ENCODE measurements at regions not wholly inside any gene's neighbourhood (a gene's known extent, or its start where the extent isn't known, plus 50 kb on each side); places are given as distances from the start of the nearest gene placed in this dataset.

DNA sequence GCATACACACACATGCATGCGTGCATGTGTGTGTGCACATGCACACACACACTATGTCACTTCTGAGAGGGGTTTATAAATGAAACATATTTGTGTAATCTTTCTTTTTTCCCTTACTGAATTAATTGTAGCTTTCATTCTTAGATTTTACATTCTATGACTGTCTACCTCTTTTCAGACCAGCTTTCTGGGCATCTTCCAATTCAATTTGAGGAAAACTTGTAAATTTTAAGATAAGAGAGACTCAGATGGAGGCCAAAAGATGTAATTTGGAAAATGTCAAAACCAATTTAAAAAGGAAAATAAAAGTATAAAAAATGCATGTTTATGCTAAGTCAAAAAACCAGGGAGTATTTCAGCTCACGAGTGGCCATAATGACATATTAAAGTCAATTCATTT is 594.5 kb downstream of the OLFM4 start:
- no peak for FAIRE-seq
- no peak for DNase-seq (ENCODE audit: insufficient read length, low spot score)

- no peak for DNase-seq (ENCODE audit: insufficient read length, low spot score)
- FAIRE-seq = no peak
Measured at GRCh38 chr13:53631511-53631910, 602.9 kb downstream of the OLFM4 start.

DNA sequence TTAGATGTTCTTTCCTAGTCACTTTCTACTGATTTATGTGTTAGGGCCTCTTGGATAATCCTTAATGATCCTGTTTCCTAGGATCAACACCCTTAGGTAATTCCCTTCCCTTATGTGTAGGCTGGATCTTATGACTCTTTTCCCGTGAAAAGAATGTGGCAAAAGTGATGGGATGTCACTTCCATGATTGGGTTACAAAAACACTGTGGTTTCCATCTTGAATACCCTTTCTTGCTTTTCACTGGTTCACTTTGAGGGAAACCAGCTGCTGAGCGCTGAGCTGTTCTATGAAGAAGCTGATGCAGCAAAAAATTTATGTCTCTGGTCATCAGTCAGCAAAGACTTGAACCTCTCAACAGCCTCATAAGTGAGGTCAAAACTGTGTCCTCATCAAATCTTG is 609.4 kb downstream of the OLFM4 start:
- FAIRE-seq (no peak), DNase-seq (ENCODE audit: insufficient read length, low spot score) (no peak)

GRCh38 chr13:53642306-53642705 is 613.7 kb downstream of the OLFM4 start:
- no peak for FAIRE-seq
- no peak for DNase-seq (ENCODE audit: insufficient read length, low spot score)

DNA sequence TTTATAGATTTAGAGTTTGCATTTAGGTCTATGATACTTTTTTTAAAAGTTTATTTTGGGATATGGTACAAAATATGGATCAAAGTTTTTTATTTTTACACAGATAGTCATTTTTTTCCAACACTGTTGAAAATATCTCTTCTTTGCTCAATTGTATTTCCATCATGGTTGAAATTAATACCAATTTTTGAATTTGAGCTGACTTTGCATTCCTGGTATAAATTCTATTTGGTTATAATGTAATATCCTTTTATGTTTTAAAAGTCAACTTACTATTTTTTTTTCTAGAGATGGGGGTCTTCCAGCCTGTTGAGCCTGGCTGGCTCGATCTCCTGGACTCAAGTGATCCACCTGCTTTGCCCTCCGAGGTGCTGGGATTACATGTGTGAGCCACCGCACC is 620.1 kb downstream of the OLFM4 start:
- FAIRE-seq (no peak), DNase-seq (ENCODE audit: insufficient read length, low spot score) (no peak)

GRCh38 chr13:53672005-53672404 is 643.4 kb downstream of the OLFM4 start:
- DNase-seq (ENCODE audit: insufficient read length, low spot score) (no peak), FAIRE-seq (no peak)

GRCh38 chr13:53683146-53683545 is 654.5 kb downstream of the OLFM4 start:
- FAIRE-seq (no peak), DNase-seq (ENCODE audit: insufficient read length, low spot score) (no peak)

GRCh38 chr13:53683608-53684007 is 655.0 kb downstream of the OLFM4 start:
- FAIRE-seq (no peak), DNase-seq (ENCODE audit: insufficient read length, low spot score) (no peak)

- DNase-seq (ENCODE audit: insufficient read length, low spot score) = no peak
- no peak for FAIRE-seq
Measured at GRCh38 chr13:53691417-53691816, 662.8 kb downstream of the OLFM4 start.

- no peak for FAIRE-seq
Measured at GRCh38 chr13:53694814-53695532, 666.4 kb downstream of the OLFM4 start.

GRCh38 chr13:53703371-53704080 is 674.9 kb downstream of the OLFM4 start:
- DNase-seq (ENCODE audit: insufficient read length, low spot score) = no peak
- no peak for FAIRE-seq

More at GRCh38 chr13:53694814-53695532, 666.4 kb downstream of the OLFM4 start:
- DNase-seq (ENCODE audit: insufficient read length, low spot score) = no peak

DNA sequence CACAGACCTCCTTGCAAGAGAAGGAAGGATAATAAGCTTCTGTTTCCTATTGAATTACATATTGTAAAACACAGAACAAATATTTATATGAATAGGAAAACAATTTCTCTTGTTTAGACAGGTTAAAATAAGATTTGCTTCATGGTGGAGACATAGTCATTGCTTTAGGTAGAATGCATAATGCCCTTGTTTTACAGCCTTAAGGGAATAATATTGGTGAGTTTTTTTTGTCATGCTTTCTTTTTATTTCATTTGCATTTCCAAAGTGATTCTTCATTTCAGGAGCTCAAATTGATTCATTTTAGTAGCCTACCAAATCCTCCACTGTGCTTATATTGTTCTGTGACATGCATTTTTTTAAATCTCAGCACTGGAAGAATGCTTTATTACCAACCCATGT is 690.7 kb downstream of the OLFM4 start:
- DNase-seq (ENCODE audit: insufficient read length, low spot score) = no peak

GRCh38 chr13:53732664-53733063 is 704.1 kb downstream of the OLFM4 start:
- no peak for DNase-seq (ENCODE audit: insufficient read length, low spot score)
- FAIRE-seq = no peak

More for the DNA sequence above, 690.7 kb downstream of the OLFM4 start:
- FAIRE-seq = no peak

GRCh38 chr13:53743906-53744305 is 715.3 kb downstream of the OLFM4 start:
- no peak for FAIRE-seq
- no peak for DNase-seq (ENCODE audit: insufficient read length, low spot score)

DNA sequence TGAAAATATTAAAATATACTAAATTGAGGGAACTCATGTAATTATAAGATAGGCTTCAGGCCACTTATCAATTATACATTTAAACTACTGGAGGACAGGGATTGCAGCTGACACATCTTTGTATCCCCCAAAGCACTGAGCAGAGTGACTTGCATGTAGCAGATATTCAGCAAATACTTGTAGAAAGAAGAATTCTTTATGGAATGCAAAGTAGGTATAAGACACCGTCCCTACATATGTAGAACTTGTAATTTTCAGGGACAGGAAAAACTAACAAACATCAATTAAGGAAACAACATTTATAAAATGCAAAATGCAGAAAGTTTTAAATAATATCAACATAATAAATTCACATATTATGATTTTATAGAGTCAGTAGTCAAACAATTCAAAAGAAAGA is 719.2 kb downstream of the OLFM4 start:
- FAIRE-seq (no peak), DNase-seq (ENCODE audit: insufficient read length, low spot score) (no peak)

- FAIRE-seq = no peak
Measured at GRCh38 chr13:53749306-53749705, 720.7 kb downstream of the OLFM4 start.

DNA sequence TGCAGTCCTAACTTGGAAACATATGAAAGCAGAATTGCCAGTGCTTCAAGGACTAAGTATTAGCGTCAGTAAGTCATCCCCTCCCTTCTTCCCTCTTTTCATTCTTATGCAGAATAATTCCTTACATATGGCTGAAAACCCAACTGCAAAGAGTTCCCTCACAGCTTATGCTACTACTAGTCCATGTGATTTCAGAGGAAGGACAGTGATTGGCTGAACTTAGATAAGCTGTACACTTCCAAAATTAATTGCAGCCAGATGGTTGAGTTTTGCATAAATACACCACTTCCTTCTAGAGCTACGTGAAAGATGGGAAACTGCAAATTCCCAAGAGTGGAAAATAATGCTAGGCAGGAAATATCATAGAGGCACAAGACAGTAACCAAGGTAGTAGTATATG is 730.4 kb downstream of the OLFM4 start:
- no peak for DNase-seq (ENCODE audit: insufficient read length, low spot score)
- no peak for FAIRE-seq

More at GRCh38 chr13:53749306-53749705, 720.7 kb downstream of the OLFM4 start:
- DNase-seq (ENCODE audit: insufficient read length, low spot score) = no peak

GRCh38 chr13:53775807-53776206 is 747.2 kb downstream of the OLFM4 start:
- DNase-seq (ENCODE audit: insufficient read length, low spot score) (no peak), FAIRE-seq (no peak)

GRCh38 chr13:53778937-53779336 is 750.3 kb downstream of the OLFM4 start:
- DNase-seq (ENCODE audit: insufficient read length, low spot score) = no peak

DNA sequence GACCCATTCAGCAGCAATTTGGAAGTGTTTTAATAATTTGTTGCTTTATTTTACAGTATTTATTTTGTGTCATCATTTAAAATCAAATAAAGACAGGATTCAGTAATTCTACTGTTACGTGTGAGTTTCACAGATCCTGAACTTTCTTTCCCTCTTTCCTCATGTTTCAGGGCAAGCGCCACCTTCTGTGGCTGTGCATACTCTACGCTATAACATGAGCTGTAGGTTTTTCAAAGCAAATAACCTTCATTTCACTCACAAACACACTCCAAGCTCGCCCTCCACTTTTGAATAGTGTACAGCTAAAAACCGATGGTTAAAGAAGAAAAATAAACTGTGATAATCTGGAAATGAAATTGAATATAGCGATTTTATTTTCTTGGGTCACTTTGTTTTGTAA is 753.3 kb downstream of the OLFM4 start:
- no peak for FAIRE-seq

More at GRCh38 chr13:53778937-53779336, 750.3 kb downstream of the OLFM4 start:
- no peak for FAIRE-seq

DNA sequence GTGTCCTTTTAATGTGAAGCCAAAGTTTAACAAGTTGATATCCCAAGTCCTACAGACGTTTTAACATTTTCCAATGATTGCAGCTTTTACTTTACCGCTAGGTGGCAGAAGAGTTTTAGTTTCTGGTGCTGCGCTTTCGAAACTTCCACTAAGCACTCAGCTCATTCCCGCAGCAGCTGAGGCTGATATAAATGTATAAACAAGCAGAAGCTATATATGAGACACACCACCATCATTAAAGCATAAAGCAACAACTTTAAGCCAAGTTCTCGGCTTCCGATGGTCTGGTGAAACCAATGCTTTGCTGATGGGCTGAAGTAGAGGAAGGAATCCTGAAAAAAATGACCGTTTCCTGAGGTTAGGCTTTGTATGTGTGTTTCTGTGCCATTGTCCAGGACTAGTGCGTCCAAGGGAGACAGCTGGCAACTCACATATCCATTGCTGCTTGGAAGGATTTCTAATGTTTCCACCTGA is 753.9 kb downstream of the OLFM4 start:
- DNase-seq (ENCODE audit: insufficient read length, low spot score) (peak; percentile 3), FAIRE-seq (no peak)

More for the DNA sequence above, 753.3 kb downstream of the OLFM4 start:
- DNase-seq (ENCODE audit: insufficient read length, low spot score) = no peak

- FAIRE-seq = no peak
- no peak for DNase-seq (ENCODE audit: insufficient read length, low spot score)
Measured at GRCh38 chr13:53783471-53783870, 754.9 kb downstream of the OLFM4 start.

Data from HTR-8/SVneo (cell line).